Suppressor macrophage (primary cell): ENCODE measurements at regions not wholly inside any gene's neighbourhood (a gene's known extent, or its start where the extent isn't known, plus 50 kb on each side); places are given as distances from the start of the nearest gene placed in this dataset.
"Not testable (repeated sequence)": the region's sequence is repeated elsewhere in the genome, so short reads cannot be mapped to it uniquely, and the experiment has no call there.

Source experiments
- DNase-seq, 4 experiments: peaks; one replicate each; pipeline ENCODE4 v3.0.0-alpha.2; 2020 to 2022

DNA sequence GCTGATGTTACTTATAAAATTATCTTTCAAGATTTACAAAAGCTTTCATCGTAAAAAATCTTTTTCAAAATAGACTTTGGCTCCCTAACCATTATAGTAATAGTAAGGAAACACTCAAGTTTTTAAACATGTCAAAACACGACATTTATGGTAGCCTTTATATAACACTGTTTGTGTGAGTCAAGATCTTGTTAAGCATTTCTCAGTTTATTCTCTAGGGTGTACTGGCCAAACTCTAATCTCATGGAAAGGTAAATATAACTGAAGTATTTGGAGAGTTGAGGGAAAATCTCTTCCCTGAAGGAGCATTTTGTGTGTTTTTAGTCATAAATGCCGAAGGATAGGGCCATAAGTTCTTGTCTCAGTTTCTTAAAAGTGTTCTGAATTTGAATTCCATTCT is 790.9 kb upstream of the NCAM2 start:
- DNase-seq: no peak

GRCh38 chr21:20215959-20216358 is 782.2 kb upstream of the NCAM2 start:
- DNase-seq: no peak

DNA sequence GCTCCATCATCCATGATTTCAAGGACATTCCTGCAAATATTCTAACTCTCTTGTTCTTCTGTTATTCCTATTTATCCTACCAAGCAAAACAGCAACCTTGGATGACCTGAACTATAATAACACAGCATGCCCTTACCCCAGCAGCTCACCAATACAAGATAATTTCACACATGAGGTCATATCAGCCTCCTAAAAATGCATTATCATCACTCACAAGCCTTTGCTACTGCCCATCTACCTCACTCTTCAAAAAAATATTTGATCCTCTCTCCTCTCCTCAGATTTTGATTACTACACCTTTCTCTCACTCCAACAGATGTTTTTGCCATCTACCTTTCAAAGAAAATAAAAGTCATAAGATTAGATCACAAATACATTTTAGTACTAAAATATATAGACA is 777.6 kb upstream of the NCAM2 start:
- DNase-seq: no peak

DNA sequence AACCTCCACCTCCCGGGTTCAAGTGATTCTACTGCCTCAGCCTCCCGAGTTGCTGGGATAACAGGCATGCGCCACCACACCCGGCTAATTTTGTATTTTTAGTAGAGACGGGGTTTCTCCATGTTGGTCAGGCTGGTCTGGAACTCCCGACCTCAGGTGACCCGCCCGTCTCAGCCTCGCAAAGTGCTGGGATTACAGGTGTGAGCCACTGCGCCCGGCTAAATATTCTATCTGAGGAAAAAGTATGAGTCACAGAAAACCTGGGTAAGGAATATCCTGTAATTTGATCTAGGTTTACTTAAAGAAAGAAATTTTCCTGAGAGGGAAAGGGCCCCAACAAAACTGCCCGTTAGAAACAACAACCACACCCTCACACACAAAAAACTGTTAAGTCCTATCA is 776.2 kb upstream of the NCAM2 start:
- not testable (repeated sequence) for DNase-seq

GRCh38 chr21:20236649-20237048 is 761.6 kb upstream of the NCAM2 start:
- not testable (repeated sequence) for DNase-seq

- DNase-seq: no peak
Measured at GRCh38 chr21:20249401-20249800, 748.8 kb upstream of the NCAM2 start.

DNA sequence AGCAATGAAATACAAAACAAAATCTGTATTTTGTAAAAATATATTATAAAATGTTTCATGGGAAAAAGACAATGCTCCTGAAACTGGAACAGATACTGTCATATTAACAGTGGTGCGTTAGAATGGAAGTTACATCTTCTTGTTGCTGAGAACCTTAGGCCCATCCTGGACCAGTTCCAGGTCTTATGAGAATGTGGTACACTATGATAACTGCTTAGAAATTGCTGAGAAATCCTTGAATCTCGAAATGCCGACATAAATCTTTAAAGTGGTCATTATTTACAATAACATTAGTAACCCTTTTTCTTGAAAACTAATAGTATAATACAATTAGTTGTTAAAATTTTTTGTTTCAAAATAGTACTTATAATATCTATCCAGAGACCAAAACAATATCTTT is 747.9 kb upstream of the NCAM2 start:
- no peak for DNase-seq

DNA sequence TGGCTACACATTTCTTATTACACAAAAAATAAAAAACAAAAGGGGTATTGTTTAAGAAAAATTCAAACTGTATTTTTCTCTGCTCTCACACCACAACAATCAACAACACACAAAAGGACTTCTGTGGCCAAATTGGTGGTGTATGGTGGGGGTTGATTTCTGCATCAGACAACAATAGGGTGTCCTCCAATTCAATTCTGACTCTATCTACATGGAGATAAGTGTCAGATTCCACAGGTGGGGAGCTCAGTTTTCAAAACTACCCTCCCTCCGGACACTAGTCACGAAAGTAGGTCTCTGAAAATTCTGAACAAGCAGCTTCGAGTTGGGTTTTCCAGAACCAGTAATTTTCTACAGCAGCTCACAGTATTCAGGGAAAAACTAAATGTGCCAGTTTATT is 744.9 kb upstream of the NCAM2 start:
- no peak for DNase-seq

DNA sequence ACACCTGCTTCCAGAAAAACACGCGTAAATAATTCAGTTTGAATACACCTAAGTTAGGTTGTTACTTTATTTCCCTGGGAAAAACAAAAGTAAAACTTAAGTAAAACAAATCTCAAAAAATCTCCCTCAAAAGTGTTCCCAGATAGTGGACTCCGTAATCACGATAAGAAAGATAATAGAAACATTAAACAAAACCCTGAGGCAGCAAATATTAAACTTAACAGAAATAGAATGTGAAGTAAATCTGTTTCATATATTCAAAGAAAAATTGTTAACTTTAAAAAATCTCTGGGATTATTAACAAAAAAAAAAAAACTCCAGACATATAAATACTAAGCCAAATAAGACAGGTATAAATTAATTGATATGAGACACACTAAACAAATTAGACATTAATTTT is 743.2 kb upstream of the NCAM2 start:
- DNase-seq: no peak

- DNase-seq: no peak
Measured at GRCh38 chr21:20257052-20257740, 741.0 kb upstream of the NCAM2 start.

DNA sequence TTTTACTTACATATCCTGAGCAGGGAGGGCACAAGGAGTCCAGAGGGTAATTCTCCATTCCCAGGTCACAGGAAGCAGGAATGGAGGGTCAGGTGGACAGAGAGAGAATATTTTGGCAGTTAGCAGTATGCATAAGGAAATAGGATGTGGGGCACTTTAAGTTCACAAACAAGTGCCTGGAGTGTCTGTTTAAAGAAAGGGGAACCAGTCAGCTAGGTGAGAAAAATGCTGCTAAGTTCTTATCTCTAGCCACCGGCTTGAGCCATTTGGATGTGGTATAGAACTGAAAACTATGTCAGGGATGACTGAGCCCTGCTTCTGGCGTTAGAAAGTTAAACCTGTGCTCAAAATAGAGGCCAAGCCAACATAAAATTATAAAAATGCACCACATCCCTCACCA is 739.7 kb upstream of the NCAM2 start:
- peak in 1 of 4 experiments; percentile 5 for DNase-seq

DNA sequence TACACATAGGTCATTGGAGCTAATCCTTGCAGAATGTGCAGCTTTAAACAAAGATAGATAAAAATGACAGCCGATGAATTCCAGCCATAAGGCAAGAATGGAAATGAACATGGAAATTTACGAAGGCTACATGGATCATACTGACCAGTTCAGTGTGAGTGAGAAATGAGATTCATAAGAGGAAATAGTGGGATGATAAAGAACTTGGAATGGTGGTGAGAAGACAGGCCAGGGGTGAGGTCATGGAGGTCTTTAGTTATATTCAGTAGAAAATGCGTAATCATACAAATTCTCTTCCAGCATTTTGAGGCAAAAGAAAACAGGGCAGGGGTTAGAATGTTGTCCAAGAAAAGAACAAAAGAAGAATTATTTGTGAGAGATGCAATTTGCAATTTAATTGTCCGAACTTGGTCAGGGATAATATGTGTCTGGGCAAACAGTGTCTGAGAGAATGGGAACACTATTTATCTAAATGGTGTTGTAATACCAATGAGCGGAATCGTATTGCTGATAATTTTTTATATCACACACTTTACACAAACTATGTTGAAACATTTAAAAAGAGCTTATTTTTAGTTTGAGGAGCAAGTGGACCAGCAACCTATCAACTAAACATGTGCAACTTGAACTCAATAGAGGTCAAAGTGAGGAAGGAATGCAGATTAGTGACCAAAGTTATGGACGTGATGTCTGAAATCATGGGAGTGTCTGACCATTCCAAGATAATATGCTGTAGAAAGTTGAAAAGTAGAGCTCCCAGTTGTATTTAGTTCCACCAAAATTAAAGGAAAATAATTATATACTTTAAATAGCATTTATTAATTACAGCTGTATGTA is 739.0 kb upstream of the NCAM2 start:
- no peak for DNase-seq

DNA sequence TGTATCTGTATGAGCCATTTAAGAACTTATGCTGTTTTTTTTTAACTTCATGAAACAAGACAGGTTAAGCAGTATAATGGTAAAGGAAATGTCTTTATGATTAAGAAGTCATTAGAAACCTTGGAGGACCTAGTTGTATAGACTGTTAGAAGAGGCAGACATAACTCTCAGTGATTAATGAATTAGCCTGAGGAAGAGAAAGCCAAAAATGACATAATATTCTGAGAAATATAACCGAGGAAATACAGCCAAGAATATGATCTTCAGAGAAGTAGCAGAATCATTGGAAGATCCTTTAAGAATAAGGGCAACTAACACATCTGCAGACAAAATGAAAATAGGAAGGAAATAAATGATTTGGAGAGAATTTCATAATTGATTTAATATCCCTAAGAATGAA is 738.1 kb upstream of the NCAM2 start:
- DNase-seq: no peak

- no peak for DNase-seq
Measured at GRCh38 chr21:20261364-20261763, 736.8 kb upstream of the NCAM2 start.

- DNase-seq: no peak
Measured at GRCh38 chr21:20265707-20266440, 732.3 kb upstream of the NCAM2 start.

DNA sequence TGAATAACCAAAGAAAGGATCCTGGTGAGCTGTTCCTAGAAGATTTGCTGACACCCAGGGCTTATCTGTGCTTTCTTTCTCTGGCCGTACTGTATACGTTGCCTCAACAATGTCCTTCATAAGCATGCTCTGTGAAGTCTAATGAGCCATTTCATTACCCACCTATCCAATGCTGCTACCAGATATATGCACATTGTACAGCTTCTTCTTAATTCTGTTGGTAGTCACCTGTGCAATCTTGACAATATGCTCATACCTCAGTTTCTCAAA is 731.8 kb upstream of the NCAM2 start:
- DNase-seq: no peak

DNA sequence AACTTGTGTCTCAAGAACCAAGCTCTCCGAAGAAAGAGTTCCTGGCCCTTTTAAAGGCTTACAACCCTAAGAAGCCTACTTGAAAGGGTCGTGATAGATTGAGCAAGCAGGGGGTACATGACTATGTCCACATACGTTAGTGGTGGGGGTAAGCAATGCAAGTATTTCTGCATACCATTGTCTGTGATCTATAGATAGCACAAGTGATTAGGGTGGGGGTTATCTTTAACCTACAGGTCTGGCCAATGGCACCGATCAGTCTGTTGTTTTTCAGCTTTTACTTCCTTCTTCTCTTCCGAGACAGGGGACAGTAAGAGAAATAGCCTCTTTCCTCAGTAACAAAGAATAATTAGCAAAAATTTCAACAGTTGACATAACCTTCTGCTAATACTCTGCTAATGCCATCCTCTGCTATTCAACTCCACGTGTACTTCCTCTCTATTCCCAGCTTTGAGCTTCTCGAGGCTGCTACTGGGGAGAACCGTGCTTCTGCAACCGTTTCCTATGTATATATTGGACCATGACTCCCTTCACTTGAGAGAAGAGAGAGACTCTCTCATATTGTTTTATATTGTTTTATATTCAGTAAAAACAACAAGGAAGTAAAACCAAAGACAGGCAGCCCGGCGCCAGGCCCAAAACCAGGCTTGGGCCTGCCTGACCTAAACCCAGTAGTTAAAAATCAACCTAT is 727.7 kb upstream of the NCAM2 start:
- no peak for DNase-seq

DNA sequence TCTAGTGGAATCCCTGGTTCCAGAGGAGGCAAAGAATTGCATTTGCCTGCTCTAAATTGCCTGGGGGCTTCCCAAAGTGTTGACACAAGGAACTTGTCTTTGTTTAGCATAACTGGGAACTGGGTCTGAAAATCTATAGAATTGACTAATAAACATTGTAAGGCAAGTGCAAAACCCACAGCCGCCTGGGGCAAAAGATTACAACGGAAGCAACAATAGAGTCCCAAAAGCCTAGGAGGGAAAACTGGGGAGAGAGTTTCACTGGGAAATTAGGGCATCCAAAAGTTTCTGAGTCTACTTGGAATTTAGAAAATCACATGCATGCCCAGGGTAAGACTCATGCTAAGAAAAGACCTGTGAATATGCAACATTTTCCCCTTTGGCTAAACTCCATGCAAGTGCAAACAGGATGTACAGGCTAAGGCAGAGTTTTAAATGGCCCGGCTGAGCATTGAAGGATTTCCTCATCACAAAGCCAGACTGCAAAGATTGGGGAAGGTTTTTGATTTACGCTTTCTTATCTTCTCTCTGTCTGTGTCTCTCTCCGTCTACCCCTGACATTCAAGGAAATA is 725.3 kb upstream of the NCAM2 start:
- DNase-seq: no peak

GRCh38 chr21:20276377-20276776 is 721.8 kb upstream of the NCAM2 start:
- no peak for DNase-seq

DNA sequence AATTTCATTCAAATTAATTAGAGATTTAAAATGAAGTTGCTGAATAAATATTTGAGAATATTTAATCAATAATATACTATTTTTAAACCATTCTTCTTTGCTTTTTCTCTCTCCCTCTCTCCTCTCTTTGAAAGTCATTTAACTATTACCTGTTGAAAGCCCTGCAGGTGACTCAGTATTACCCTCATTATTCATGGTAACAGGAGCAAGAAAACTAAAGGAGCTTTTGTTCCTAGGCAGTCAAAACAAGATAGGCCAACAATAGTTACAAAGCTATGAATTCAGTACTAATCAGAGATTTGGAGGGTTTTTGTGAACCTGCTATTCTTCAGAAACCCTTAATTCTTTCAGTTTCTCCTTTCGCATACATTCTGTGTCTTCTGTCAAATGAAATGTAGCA is 721.3 kb upstream of the NCAM2 start:
- no peak for DNase-seq

DNA sequence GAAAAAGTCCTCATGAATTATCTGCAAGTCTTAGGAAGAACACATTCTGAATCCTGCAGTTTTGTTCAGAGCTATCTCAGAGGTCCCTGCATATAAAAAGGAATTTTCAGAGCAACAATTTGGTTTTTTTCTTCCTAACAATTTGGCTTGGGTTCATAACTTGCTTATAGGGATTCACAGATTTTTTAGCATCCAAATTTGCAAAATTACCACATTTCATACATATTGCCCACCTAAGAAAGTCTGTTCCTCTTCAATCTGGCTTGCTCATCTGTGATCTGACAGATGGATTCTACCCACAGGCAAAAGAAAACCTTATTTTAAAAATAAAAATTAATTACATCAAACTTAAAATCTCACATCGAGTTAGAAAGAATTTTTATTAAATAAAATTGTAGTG is 714.4 kb upstream of the NCAM2 start:
- no peak for DNase-seq

GRCh38 chr21:20292280-20292679 is 705.9 kb upstream of the NCAM2 start:
- DNase-seq: no peak

DNA sequence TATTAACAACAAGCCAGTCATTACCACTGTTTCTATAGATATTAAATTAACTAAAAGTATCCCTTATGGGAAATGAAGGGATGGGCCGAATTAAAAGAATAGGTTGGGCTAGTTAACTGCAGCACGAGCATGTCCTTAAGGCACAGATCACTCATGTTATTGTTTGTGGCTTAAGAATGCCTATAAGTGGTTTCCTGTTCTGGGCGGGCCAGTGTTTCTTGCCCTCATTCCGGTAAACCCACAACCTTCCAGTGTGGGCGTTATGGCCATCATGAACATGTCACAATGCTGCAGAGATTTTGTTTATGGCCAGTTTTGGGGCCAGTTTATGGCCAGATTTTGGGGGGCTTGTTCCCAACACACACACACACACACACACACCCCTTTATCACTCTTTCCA is 705.4 kb upstream of the NCAM2 start:
- peak in 3 of 4 experiments; percentile 5 to 14 (median 13) for DNase-seq
